Smooth muscle cell (in vitro differentiated cells): ENCODE measurements at regions not wholly inside any gene's neighbourhood (a gene's known extent, or its start where the extent isn't known, plus 50 kb on each side); places are given as distances from the start of the nearest gene placed in this dataset.
"Not testable (repeated sequence)": the region's sequence is repeated elsewhere in the genome, so short reads cannot be mapped to it uniquely, and the experiment has no call there.

Experiments used
- DNase-seq: peaks from one replicate; lab custom pipeline; 2025; ENCODE audit not compliant: unreplicated experiment; lab: John Stamatoyannopoulos, UW
- H2AFZ ChIP-seq: fragments of 200-600 bp; sonication (generic); 2 replicates; pipeline ENCODE4 v1.6.0; 2016; ENCODE audit warnings: antibody characterized with exemption, low read depth, mild to moderate bottlenecking
- H3F3A ChIP-seq: fragments of 200-600 bp; sonication (generic); 2 replicates; pipeline ENCODE4 v1.6.0; 2017; ENCODE audit warnings: antibody characterized with exemption, low read depth
- H3K27ac ChIP-seq: fragments of 200-600 bp; sonication (generic); 2 replicates; pipeline ENCODE4 v1.5.1; 2016; ENCODE audit warnings: low read depth, mild to moderate bottlenecking
- H3K27me3 ChIP-seq: fragments of 200-600 bp; sonication (generic); 2 replicates; pipeline ENCODE4 v1.6.1; 2016; ENCODE audit warnings: low read depth, mild to moderate bottlenecking
- H3K36me3 ChIP-seq: fragments of 200-600 bp; sonication (generic); 2 replicates; pipeline ENCODE4 v1.5.1; 2016; ENCODE audit warnings: low read depth
- H3K4me1 ChIP-seq: fragments of 200-600 bp; sonication (generic); 2 replicates; pipeline ENCODE4 v1.5.1; 2016; ENCODE audit warnings: low read depth
- H3K4me2 ChIP-seq: fragments of 200-600 bp; sonication (generic); 2 replicates; pipeline ENCODE4 v1.6.0; 2016; ENCODE audit warnings: mild to moderate bottlenecking
- H3K4me3 ChIP-seq: fragments of 200-600 bp; sonication (generic); 2 replicates; pipeline ENCODE4 v1.5.1; 2016; ENCODE audit warnings: mild to moderate bottlenecking
- H3K79me2 ChIP-seq: fragments of 200-600 bp; sonication (generic); 2 replicates; pipeline ENCODE4 v1.6.0; 2016; ENCODE audit warnings: low read depth, mild to moderate bottlenecking
- H3K9ac ChIP-seq: fragments of 200-600 bp; sonication (generic); 2 replicates; pipeline ENCODE4 v1.6.0; 2016; ENCODE audit warnings: low read depth
- H3K9me3 ChIP-seq: fragments of 200-600 bp; sonication (generic); replicated peaks from 2 replicates; pipeline ENCODE4 v1.5.1; 2016; ENCODE audit warnings: low read depth
- H4K20me1 ChIP-seq: fragments of 200-600 bp; sonication (generic); 2 replicates; pipeline ENCODE4 v1.6.0; 2016; ENCODE audit warnings: low read depth
- WGBS: methylation state at CpG from one replicate; pipeline ENCODE4 v1.1.7; 2016; ENCODE audit warnings: low lambda C conversion rate; 5-methylcytosine and 5-hydroxymethylcytosine counted together
- TF ChIP-seq, protein P1 (sequence below): fragments of 200-600 bp; sonication (generic); IDR thresholded peaks from 2 replicates; pipeline ENCODE4 v1.5.1; 2017; ENCODE audit warnings: borderline replicate concordance, mild to moderate bottlenecking, antibody characterized with exemption; ENCODE audit not compliant: insufficient read depth, poor library complexity, severe bottlenecking

DNA sequence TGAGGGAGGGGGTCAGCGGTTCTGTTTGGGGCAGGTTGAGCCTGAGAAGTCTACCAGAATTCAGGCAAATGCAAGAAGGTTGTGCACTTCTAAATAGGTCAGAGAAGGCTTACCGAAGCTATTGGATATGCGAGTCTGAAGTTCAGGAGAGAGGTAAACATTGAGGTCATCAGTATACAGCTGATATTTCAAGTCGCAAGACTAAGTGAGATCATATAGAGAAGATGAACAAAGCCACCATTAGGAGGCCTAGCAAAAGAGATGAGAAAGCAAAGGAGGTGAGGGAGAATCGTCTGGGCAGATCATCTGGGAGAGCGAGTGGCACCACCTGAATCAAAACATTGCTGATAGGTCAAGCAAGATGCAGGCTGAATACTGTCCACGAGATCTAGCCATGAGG lies 430.6 kb downstream of the BUD13 start:
- no peaks in the 10 kb centered on the region for H3F3A ChIP-seq
- H3K36me3 ChIP-seq, result no peaks in the 10 kb centered on the region
- no peak overlapping the region for H3K27ac ChIP-seq
- H4K20me1 ChIP-seq, result no peaks in the 10 kb centered on the region
- H2AFZ ChIP-seq, result no peak overlapping the region
- no peaks in the 10 kb centered on the region for H3K9me3 ChIP-seq
- TF ChIP-seq, protein P1, sequence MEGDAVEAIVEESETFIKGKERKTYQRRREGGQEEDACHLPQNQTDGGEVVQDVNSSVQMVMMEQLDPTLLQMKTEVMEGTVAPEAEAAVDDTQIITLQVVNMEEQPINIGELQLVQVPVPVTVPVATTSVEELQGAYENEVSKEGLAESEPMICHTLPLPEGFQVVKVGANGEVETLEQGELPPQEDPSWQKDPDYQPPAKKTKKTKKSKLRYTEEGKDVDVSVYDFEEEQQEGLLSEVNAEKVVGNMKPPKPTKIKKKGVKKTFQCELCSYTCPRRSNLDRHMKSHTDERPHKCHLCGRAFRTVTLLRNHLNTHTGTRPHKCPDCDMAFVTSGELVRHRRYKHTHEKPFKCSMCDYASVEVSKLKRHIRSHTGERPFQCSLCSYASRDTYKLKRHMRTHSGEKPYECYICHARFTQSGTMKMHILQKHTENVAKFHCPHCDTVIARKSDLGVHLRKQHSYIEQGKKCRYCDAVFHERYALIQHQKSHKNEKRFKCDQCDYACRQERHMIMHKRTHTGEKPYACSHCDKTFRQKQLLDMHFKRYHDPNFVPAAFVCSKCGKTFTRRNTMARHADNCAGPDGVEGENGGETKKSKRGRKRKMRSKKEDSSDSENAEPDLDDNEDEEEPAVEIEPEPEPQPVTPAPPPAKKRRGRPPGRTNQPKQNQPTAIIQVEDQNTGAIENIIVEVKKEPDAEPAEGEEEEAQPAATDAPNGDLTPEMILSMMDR, result no peak
- H3K4me1 ChIP-seq, result no peaks in the 10 kb centered on the region
- no peak overlapping the region for H3K4me3 ChIP-seq
- no peaks in the 10 kb centered on the region for H3K27me3 ChIP-seq
- H3K79me2 ChIP-seq, result no peaks in the 10 kb centered on the region
- WGBS, result 91% methylated on average over 7 of the region's 7 CpGs
- DNase-seq, result no peak
- H3K9ac ChIP-seq, result no peak overlapping the region
- no peak overlapping the region for H3K4me2 ChIP-seq

GRCh38 chr11:116339306-116340098 lies 433.3 kb downstream of the BUD13 start:
- Histone ChIP-seq H3K27ac (no peak overlapping the region), H3K4me3 (no peak overlapping the region), H3K4me2 (no peak overlapping the region), H4K20me1 (no peaks in the 10 kb centered on the region), H3K27me3 (no peaks in the 10 kb centered on the region), H3K79me2 (no peaks in the 10 kb centered on the region), H3F3A (no peaks in the 10 kb centered on the region), H2AFZ (no peak overlapping the region), H3K4me1 (no peaks in the 10 kb centered on the region), H3K9me3 (no peaks in the 10 kb centered on the region), H3K9ac (no peak overlapping the region), H3K36me3 (no peaks in the 10 kb centered on the region)
- TF ChIP-seq, protein P1, result no peak
- no peak for DNase-seq
- 91% methylated on average over 9 of the region's 9 CpGs for WGBS

DNA sequence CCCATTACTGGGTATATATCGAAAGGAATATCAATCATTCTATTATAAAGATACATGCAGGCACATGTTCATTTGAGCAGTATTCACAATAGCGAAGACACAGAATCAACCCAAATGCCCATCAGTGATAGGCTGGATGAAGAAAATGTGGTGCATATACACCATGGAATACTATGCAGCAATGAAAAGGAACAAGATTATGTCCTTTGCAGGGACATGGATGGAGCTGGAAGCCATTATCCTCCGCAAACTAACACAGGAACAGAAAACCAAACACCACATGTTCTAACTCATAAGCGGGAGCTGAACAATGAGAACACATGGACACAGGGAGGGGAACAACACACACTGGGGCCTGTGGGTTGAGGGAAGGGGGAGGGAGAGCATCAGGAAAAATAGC lies 434.3 kb downstream of the BUD13 start:
- H3F3A ChIP-seq, H3K27ac ChIP-seq, H3K4me1 ChIP-seq, H3K79me2 ChIP-seq, H3K9ac ChIP-seq, H2AFZ ChIP-seq, H3K4me3 ChIP-seq, H3K9me3 ChIP-seq, H3K36me3 ChIP-seq, DNase-seq, H3K4me2 ChIP-seq, H4K20me1 ChIP-seq, H3K27me3 ChIP-seq: not testable (repeated sequence)
- WGBS, result 98% methylated on average over 4 of the region's 4 CpGs

- Histone ChIP-seq H3F3A (no peaks in the 10 kb centered on the region), H3K4me3 (no peak overlapping the region), H3K27me3 (no peaks in the 10 kb centered on the region), H4K20me1 (no peaks in the 10 kb centered on the region), H3K9me3 (no peaks in the 10 kb centered on the region), H3K9ac (no peak overlapping the region), H3K27ac (no peak overlapping the region), H3K79me2 (no peaks in the 10 kb centered on the region), H3K4me2 (no peak overlapping the region), H3K36me3 (no peaks in the 10 kb centered on the region), H2AFZ (no peak overlapping the region), H3K4me1 (no peaks in the 10 kb centered on the region)
- 100% methylated on average over 1 of the region's 1 CpG for WGBS
- TF ChIP-seq, protein P1, result no peak
- DNase-seq, result no peak
These were observed 436.2 kb downstream of the BUD13 start for GRCh38 chr11:116336540-116336939.
